ENCODE measurements at regions not wholly inside any gene's neighbourhood (a gene's known extent, or its start where the extent isn't known, plus 50 kb on each side); places are given as distances from the start of the nearest gene placed in this dataset.

GRCh38 chr18:56038171-56039030 is 450.4 kb upstream of the TCF4 start:
- BruUV-seq (replicated peaks), result no TSS peak
- Histone ChIP-seq H3K27ac (ENCODE audit: extremely low read depth, low read depth, low read length) (no peak overlapping the region), H3K79me2 (ENCODE audit: control insufficient read depth, insufficient read depth, low read length) (no peaks in the 10 kb centered on the region), H3K4me3 (no peak overlapping the region), H3K4me2 (ENCODE audit: insufficient read depth, low read length) (no peak overlapping the region), H3K36me3 (ENCODE audit: control insufficient read depth, insufficient read depth, low read length) (no peaks in the 10 kb centered on the region), H2AFZ (ENCODE audit: low read depth, low read length) (no peak overlapping the region), H3K9me1 (ENCODE audit: control insufficient read depth, insufficient read depth, low read length) (no peaks in the 10 kb centered on the region), H3K4me1 (replicated peaks in 1 of 2; ENCODE audit: control insufficient read depth in 2 of 2, insufficient read depth in 2 of 2, low read length in 2 of 2) (no peaks in the 10 kb centered on the region), H4K20me1 (replicated peaks; ENCODE audit: control insufficient read depth, insufficient read depth, low read length) (no peaks in the 10 kb centered on the region), H3K9me3 (replicated peaks; ENCODE audit: control insufficient read depth, insufficient read depth, low read depth, low read length) (no peaks in the 10 kb centered on the region), H3K9ac (ENCODE audit: insufficient read depth in 1 of 2, low read depth in 2 of 2, low read length in 2 of 2) (no peak overlapping the region), H3K27me3 (ENCODE audit: control insufficient read depth in 2 of 2, insufficient read depth in 2 of 2, low read length in 2 of 2) (peaks cover 0 to 3% of the 10 kb centered on the region in 2 experiments; a peak in 1 of 5 replicates)
- 4% methylated on average over 8 of the region's 8 CpGs for WGBS (ENCODE audit: insufficient coverage, low coverage, missing lambda C conversion rate)
- ChIA-PET POLR2A (no interaction called here), CTCF (ENCODE audit: low intra/inter-chr PET ratio) (no interaction called here)
- no peak for DNase-seq (ENCODE audit: extremely low read depth in 1 of 4, low spot score in 3 of 4)
- in situ Hi-C loops (cut with MboI), result no loop called here
- no peak for FAIRE-seq
- ATAC-seq, result no peak
- intact Hi-C loops (cut with micrococcal nuclease), result no loop called here
- TF ChIP-seq GABPB1 (CRISPR knock-in tag; IDR thresholded peaks at IDR 0.05), result no peak
- TF ChIP-seq NFIX (CRISPR knock-in tag; IDR thresholded peaks at IDR 0.05; ENCODE audit: low read depth), result no peak
- TF ChIP-seq FOXO4 (CRISPR knock-in tag; IDR thresholded peaks at IDR 0.05), result no peak
- TF ChIP-seq MIER1 (IDR thresholded peaks at IDR 0.05; ENCODE audit: low read depth), result no peak
- TF ChIP-seq ILK (tag; IDR thresholded peaks at IDR 0.05; ENCODE audit: borderline replicate concordance, low read depth), result no peak
- no peak for TF ChIP-seq ZZZ3 (IDR thresholded peaks at IDR 0.05)
- no peak for TF ChIP-seq RREB1 (CRISPR knock-in tag; IDR thresholded peaks at IDR 0.05)
- no peak for TF ChIP-seq ID3 (CRISPR knock-in tag; IDR thresholded peaks at IDR 0.05)
- TF ChIP-seq ID3 (tag; IDR thresholded peaks at IDR 0.05), result no peak
